Lung (tissue), 11 donors: ENCODE measurements at regions not wholly inside any gene's neighbourhood (a gene's known extent, or its start where the extent isn't known, plus 50 kb on each side); places are given as distances from the start of the nearest gene placed in this dataset.
A peak's percentile ranks its signal among the peaks of the same experiment; 100 is the strongest.

ENCODE experiments used
- ATAC-seq: fragments of 200-7000 bp; cut with Tn5 transposase; one replicate; pipeline ENCODE4 v1.9.1; 2020; ENCODE audit warnings: moderate number of reproducible peaks; ENCODE audit not compliant: insufficient read depth, low FRiP score
- DNase-seq, 3 donors: peaks; one replicate each; pipeline ENCODE4 v3.0.0-alpha.2; 2013 to 2017
- H3K27ac ChIP-seq, 2 donors: one replicate each; pipeline ENCODE4 v1.5.1; 2013; ENCODE audit warnings: mild to moderate bottlenecking in 2 of 2, moderate library complexity in 2 of 2, control low read depth in 1 of 2, inconsistent platforms in 1 of 2, low read depth in 1 of 2, low read length in 1 of 2
- H3K27me3 ChIP-seq, 3 donors: one replicate each; pipeline ENCODE4 v1.5.1; 2013; ENCODE audit warnings: low read length in 2 of 3; ENCODE audit not compliant: control insufficient read depth in 3 of 3, insufficient read depth in 3 of 3
- H3K36me3 ChIP-seq, 4 donors: one replicate each; pipeline ENCODE4 v1.5.1; 2013; ENCODE audit warnings: low read length in 4 of 4, mild to moderate bottlenecking in 1 of 4, moderate library complexity in 1 of 4; ENCODE audit not compliant: control insufficient read depth in 4 of 4, insufficient read depth in 4 of 4
- H3K4me1 ChIP-seq, 5 donors: one replicate each; pipeline ENCODE4 v1.5.1; 2013; ENCODE audit warnings: low read length in 5 of 5, mild to moderate bottlenecking in 2 of 5, moderate library complexity in 1 of 5; ENCODE audit not compliant: control insufficient read depth in 5 of 5, insufficient read depth in 5 of 5
- H3K4me3 ChIP-seq: one replicate; pipeline ENCODE4 v1.5.1; 2013; ENCODE audit warnings: mild to moderate bottlenecking, control low read depth, moderate library complexity
- H3K9ac ChIP-seq, 2 donors: one replicate each; pipeline ENCODE4 v1.5.1; 2013; ENCODE audit warnings: low read length in 2 of 2, control low read depth in 1 of 2; ENCODE audit not compliant: insufficient read depth in 1 of 2
- H3K9me3 ChIP-seq, 4 donors: one replicate each; pipeline ENCODE4 v1.5.1; 2013; ENCODE audit warnings: low read length in 3 of 4, mild to moderate bottlenecking in 1 of 4, moderate library complexity in 1 of 4; ENCODE audit not compliant: control insufficient read depth in 4 of 4, insufficient read depth in 3 of 4
- CTCF ChIP-seq: IDR thresholded peaks from 2 replicates; pipeline ENCODE4 v1.5.1; 2012; ENCODE audit warnings: mild to moderate bottlenecking; ENCODE audit errors: control extremely low read depth, extremely low read depth
- WGBS, 2 donors: extraction: QIAGEN DNeasy Blood & Tissue Kit; methylation state at CpG; one replicate each; pipeline ENCODE4 v1.1.7; 2013; 5-methylcytosine and 5-hydroxymethylcytosine counted together
- donor health status: control.
- donor health status: control.
- donor health status: Bipolar disorder and iron deficiency.
- donor health status: healthy.
- donor health status: DM: yes; HTN: yes; CAD: no.

- no peaks in the 10 kb centered on the region for H3K9me3 ChIP-seq
- H3K27ac ChIP-seq: no peak overlapping the region
- H3K9ac ChIP-seq: no peak overlapping the region
- DNase-seq: no peak
- no peak for ATAC-seq
- no peaks in the 10 kb centered on the region for H3K36me3 ChIP-seq
- TF ChIP-seq CTCF: no peak
- peaks cover 0 to 18% (median 5%) of the 10 kb centered on the region in 5 donors for H3K4me1 ChIP-seq
- 87 to 95% methylated on average over 1 of the region's 1 CpG for WGBS, 2 donors
- H3K4me3 ChIP-seq: no peak overlapping the region
- no peaks in the 10 kb centered on the region for H3K27me3 ChIP-seq
Observed at GRCh38 chr3:25153561-25153960, 274.5 kb upstream of the RARB start.

GRCh38 chr3:25155652-25156471 lies 272.2 kb upstream of the RARB start:
- Histone ChIP-seq H3K36me3 (no peaks in the 10 kb centered on the region), H3K4me1 (peaks cover 0 to 18% (median 3%) of the 10 kb centered on the region in 5 donors), H3K9me3 (no peaks in the 10 kb centered on the region), H3K27ac (no peak overlapping the region), H3K9ac (no peak overlapping the region), H3K27me3 (no peaks in the 10 kb centered on the region), H3K4me3 (no peak overlapping the region)
- no peak for TF ChIP-seq CTCF
- WGBS, 2 donors: 53 to 73% methylated on average over 4 of the region's 4 CpGs
- no peak for ATAC-seq
- peak in 1 of 3 donors; percentile 10 for DNase-seq

- no peaks in the 10 kb centered on the region for H3K9me3 ChIP-seq
- WGBS, 2 donors: 64 to 65% methylated on average over 5 of the region's 5 CpGs
- H3K27ac ChIP-seq: no peak overlapping the region
- ATAC-seq: peak; percentile 79
- no peaks in the 10 kb centered on the region for H3K27me3 ChIP-seq
- peak in 2 of 3 donors; percentile 69 for DNase-seq
- no peak for TF ChIP-seq CTCF
- peaks cover 0 to 18% (median 3%) of the 10 kb centered on the region in 5 donors for H3K4me1 ChIP-seq
- no peak overlapping the region for H3K9ac ChIP-seq
- no peaks in the 10 kb centered on the region for H3K36me3 ChIP-seq
- no peak overlapping the region for H3K4me3 ChIP-seq
Observed at GRCh38 chr3:25156626-25157025, 271.4 kb upstream of the RARB start.
